ENCODE measurements at regions not wholly inside any gene's neighbourhood (a gene's known extent, or its start where the extent isn't known, plus 50 kb on each side); places are given as distances from the start of the nearest gene placed in this dataset.

DNA sequence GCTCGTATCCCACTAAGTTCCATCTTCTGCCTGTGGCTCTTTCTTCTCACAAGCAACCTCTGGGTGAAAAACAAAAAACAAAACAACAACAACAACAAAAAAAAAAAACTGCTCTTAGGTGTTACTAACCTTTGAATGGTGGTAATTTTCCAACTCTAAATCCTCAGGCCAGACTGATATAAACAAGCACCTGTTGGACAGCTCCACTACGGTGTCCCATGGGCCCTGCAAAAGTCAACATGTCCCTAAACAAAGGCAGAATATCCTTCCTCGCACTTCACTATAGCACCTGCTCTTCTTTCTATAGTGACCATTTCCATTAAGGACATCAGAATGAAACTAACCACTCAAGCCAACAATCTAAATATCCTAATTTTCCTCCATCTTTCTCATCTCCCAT is 54.6 kb upstream of the PARM1 start:
- Histone ChIP-seq H3K9me3 (replicated peaks in 1 of 11) (no peaks in the 10 kb centered on the region), H3K27ac (no peak overlapping the region), H3K27me3 (no peaks in the 10 kb centered on the region), H3K36me3 (no peaks in the 10 kb centered on the region), H3K4me3 (no peak overlapping the region), H3K9ac (no peak overlapping the region), H4K20me1 (no peaks in the 10 kb centered on the region), H3K4me1 (peaks cover 0 to 6% (median 0%) of the 10 kb centered on the region in 10 experiments; a peak in 2 of 20 replicates), H3K4me2 (no peak overlapping the region)
- TF ChIP-seq Cebpa-rat (IDR thresholded peaks at IDR 0.05): no peak

DNA sequence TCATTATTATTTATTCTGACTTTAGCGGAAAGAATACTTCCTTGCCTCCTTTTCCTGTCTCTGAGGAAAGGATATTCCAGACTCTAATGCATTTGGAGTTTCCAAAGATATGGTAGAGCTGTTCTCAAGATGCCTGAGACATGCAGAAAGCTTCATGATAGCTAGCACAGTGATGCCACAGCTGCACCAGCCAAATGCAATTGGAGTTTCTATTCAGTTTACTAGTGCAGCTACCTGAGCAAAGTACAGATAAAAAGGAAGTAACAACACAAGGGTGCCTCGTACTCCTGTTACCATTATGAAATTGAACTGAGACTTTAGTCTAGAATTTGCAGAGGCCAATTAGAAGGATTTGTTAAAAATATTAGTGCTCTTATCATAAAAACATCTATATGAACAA is 57.5 kb upstream of the PARM1 start:
- Histone ChIP-seq H3K4me2 (no peak overlapping the region), H3K27me3 (no peaks in the 10 kb centered on the region), H3K9me3 (replicated peaks in 1 of 11) (no peaks in the 10 kb centered on the region), H3K36me3 (no peaks in the 10 kb centered on the region), H3K9ac (no peak overlapping the region), H4K20me1 (no peaks in the 10 kb centered on the region), H3K27ac (no peak overlapping the region), H3K4me1 (peaks cover 0 to 6% (median 0%) of the 10 kb centered on the region in 10 experiments; a peak in 2 of 20 replicates), H3K4me3 (no peak overlapping the region)
- TF ChIP-seq Cebpa-rat (IDR thresholded peaks at IDR 0.05): no peak

- no peak overlapping the region for H3K4me2 ChIP-seq
- no peak overlapping the region for H3K4me3 ChIP-seq
- no peak overlapping the region for H3K27ac ChIP-seq
- TF ChIP-seq Cebpa-rat (IDR thresholded peaks at IDR 0.05): no peak
- H3K9ac ChIP-seq: no peak overlapping the region
- H3K9me3 ChIP-seq (replicated peaks in 1 of 11): no peaks in the 10 kb centered on the region
- H3K4me1 ChIP-seq: peaks cover 0 to 6% (median 0%) of the 10 kb centered on the region in 10 experiments; a peak in 2 of 20 replicates
- no peaks in the 10 kb centered on the region for H4K20me1 ChIP-seq
- no peaks in the 10 kb centered on the region for H3K27me3 ChIP-seq
- no peaks in the 10 kb centered on the region for H3K36me3 ChIP-seq
These were observed 58.1 kb upstream of the PARM1 start for GRCh38 chr4:74874753-74875367.

GRCh38 chr4:74873545-74874301 is 59.2 kb upstream of the PARM1 start:
- Histone ChIP-seq H3K27me3 (no peaks in the 10 kb centered on the region), H3K36me3 (no peaks in the 10 kb centered on the region), H4K20me1 (no peaks in the 10 kb centered on the region), H3K27ac (no peak overlapping the region), H3K4me2 (no peak overlapping the region), H3K4me3 (no peak overlapping the region), H3K9ac (no peak overlapping the region), H3K9me3 (replicated peaks in 1 of 11) (no peaks in the 10 kb centered on the region), H3K4me1 (peaks cover 0 to 6% (median 0%) of the 10 kb centered on the region in 10 experiments; a peak in 2 of 20 replicates)
- no peak for TF ChIP-seq Cebpa-rat (IDR thresholded peaks at IDR 0.05)

GRCh38 chr4:74858921-74859562 is 64.7 kb upstream of the BTC start:
- no peak overlapping the region for H3K27ac ChIP-seq
- H3K9me3 ChIP-seq (replicated peaks in 1 of 11): peaks cover 0 to 6% (median 0%) of the 10 kb centered on the region in 11 experiments; a peak in 1 of 22 replicates
- no peak overlapping the region for H3K4me2 ChIP-seq
- TF ChIP-seq Cebpa-rat (IDR thresholded peaks at IDR 0.05): peak in 3 of 11 experiments; percentile 42 to 76 (median 62); a peak in 5 of 22 replicates
- H3K36me3 ChIP-seq: no peaks in the 10 kb centered on the region
- no peaks in the 10 kb centered on the region for H3K27me3 ChIP-seq
- no peak overlapping the region for H3K9ac ChIP-seq
- H3K4me3 ChIP-seq: no peak overlapping the region
- no peaks in the 10 kb centered on the region for H3K4me1 ChIP-seq
- H4K20me1 ChIP-seq: no peaks in the 10 kb centered on the region

DNA sequence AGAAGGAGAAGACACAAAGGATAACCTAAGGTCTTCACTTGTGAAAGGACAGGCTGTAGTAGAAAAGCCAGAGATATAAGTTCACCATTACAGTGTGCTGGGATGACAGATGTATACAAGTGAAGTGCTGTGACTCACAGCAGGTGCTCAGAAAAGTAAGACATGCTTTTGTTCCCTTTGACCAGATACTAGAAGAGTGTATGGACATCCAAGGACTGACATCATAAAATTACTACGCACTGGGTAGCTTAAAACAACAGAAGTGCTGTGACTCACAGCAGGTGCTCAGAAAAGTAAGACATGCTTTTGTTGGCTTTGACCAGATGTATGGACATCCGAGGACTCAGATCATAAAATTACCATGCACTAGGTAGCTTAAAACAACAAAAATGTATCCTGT is 61.6 kb upstream of the BTC start:
- H3K9ac ChIP-seq: no peak overlapping the region
- H3K4me2 ChIP-seq: no peak overlapping the region
- no peaks in the 10 kb centered on the region for H3K27me3 ChIP-seq
- no peaks in the 10 kb centered on the region for H4K20me1 ChIP-seq
- H3K9me3 ChIP-seq (replicated peaks in 1 of 11): peaks cover 6 to 13% (median 10%) of the 10 kb centered on the region in 11 experiments
- no peak overlapping the region for H3K4me3 ChIP-seq
- no peak for TF ChIP-seq Cebpa-rat (IDR thresholded peaks at IDR 0.05)
- H3K4me1 ChIP-seq: no peaks in the 10 kb centered on the region
- H3K36me3 ChIP-seq: no peaks in the 10 kb centered on the region
- H3K27ac ChIP-seq: no peak overlapping the region

GRCh38 chr4:74848774-74849173 is 54.5 kb upstream of the BTC start:
- Histone ChIP-seq H3K4me2 (no peak overlapping the region), H3K27me3 (no peaks in the 10 kb centered on the region), H3K9me3 (replicated peaks in 1 of 11) (peaks cover 23 to 33% (median 29%) of the 10 kb centered on the region in 11 experiments), H3K36me3 (no peaks in the 10 kb centered on the region), H4K20me1 (no peaks in the 10 kb centered on the region), H3K4me3 (no peak overlapping the region), H3K9ac (no peak overlapping the region), H3K4me1 (no peaks in the 10 kb centered on the region), H3K27ac (no peak overlapping the region)
- TF ChIP-seq Cebpa-rat (IDR thresholded peaks at IDR 0.05): no peak

DNA sequence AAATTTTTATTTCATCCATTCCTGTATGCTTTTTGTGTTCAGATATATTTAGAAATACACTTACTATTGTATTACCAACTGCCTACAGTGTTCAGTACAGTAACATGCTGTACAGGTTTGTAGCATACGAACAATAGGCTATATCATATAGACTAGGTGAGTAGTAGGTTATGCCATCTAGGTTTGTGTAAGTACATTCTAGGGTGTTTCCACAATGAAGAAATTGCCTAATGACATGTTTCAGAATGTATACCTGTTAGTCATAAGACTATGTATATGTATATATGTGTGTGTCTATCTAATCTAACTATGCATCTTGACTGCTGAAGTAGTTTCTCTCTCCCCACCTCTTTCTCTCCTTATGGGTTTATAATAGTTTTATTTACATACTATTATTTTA is 51.5 kb upstream of the BTC start:
- Histone ChIP-seq H3K4me2 (no peak overlapping the region), H3K27me3 (no peaks in the 10 kb centered on the region), H3K36me3 (no peaks in the 10 kb centered on the region), H3K9ac (no peak overlapping the region), H3K4me3 (no peak overlapping the region), H3K4me1 (no peaks in the 10 kb centered on the region), H4K20me1 (no peaks in the 10 kb centered on the region), H3K9me3 (replicated peaks in 1 of 11) (peaks cover 13 to 23% (median 21%) of the 10 kb centered on the region in 11 experiments), H3K27ac (no peak overlapping the region)
- TF ChIP-seq Cebpa-rat (IDR thresholded peaks at IDR 0.05): no peak

Data from BLaER1 treated with 17β-estradiol and CSF1 and Interleukin-3, amounts not matched to agents 10 nM and 100 nM (cell line).